ENCODE measurements at regions not wholly inside any gene's neighbourhood (a gene's known extent, or its start where the extent isn't known, plus 50 kb on each side); places are given as distances from the start of the nearest gene placed in this dataset.

DNA sequence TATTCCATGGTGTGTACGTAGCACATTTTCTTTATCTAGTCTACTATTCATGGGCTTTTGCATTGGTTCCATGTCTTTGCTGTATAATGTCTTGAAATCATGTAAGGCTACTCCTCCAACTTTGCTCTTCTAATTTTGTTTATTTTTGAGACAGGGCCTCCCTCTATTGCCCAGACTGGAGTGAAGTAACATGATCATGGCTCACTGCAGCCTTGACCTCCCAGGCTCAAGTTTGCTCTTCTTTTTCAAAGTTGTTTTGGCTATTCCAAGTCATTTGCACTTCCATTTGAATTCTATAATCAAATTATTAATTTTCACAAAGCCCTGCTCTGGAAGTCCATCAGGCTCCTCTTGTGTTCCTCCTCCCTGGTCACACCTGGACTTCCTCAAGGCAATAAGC lies 90.2 kb upstream of the SGIP1 start (continued):
- TF ChIP-seq, protein P1, sequence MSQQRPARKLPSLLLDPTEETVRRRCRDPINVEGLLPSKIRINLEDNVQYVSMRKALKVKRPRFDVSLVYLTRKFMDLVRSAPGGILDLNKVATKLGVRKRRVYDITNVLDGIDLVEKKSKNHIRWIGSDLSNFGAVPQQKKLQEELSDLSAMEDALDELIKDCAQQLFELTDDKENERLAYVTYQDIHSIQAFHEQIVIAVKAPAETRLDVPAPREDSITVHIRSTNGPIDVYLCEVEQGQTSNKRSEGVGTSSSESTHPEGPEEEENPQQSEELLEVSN (IDR thresholded peaks at IDR 0.05), result no peak
- TF ChIP-seq SRF (IDR thresholded peaks at IDR 0.05; ENCODE audit: low read depth, low read length), result no peak
- TF ChIP-seq PHF8 (conservative IDR thresholded peaks at IDR 0.05; ENCODE audit: low read depth, low read length), result no peak

Measured in H1 (cell line).